HepG2 (cell line): ENCODE measurements at regions not wholly inside any gene's neighbourhood (a gene's known extent, or its start where the extent isn't known, plus 50 kb on each side); places are given as distances from the start of the nearest gene placed in this dataset.

Experiments used
- CBX5 ChIP-seq: sonication (generic); formaldehyde crosslinking; IDR thresholded peaks from 2 replicates; pipeline ENCODE4 v1.4.0; 2020; ENCODE audit warnings: missing genetic modification reagents, borderline replicate concordance
- KDM1A ChIP-seq: IDR thresholded peaks from 2 replicates; pipeline ENCODE4 v1.6.1; 2016; ENCODE audit warnings: missing compliant biosample characterization
- NR2F1 ChIP-seq, 2 experiments: fragments of 450-650 bp in 1 of 2; formaldehyde crosslinking in 1 of 2; IDR thresholded peaks; 2 replicates each; pipeline versions ENCODE4 v1.5.0 to v1.6.1; 2016 to 2020; ENCODE audit warnings: mild to moderate bottlenecking in 1 of 2, missing compliant biosample characterization in 1 of 2, missing genetic modification reagents in 1 of 2, moderate library complexity in 1 of 2
- RBM22 ChIP-seq: fragments of 200-400 bp; formaldehyde crosslinking; optimal IDR thresholded peaks from 2 replicates; pipeline ENCODE3; 2017; ENCODE audit warnings: mild to moderate bottlenecking, low read length, moderate library complexity
- SUZ12 ChIP-seq: fragments of 150-350 bp; IDR thresholded peaks from 2 replicates; pipeline ENCODE4 v1.6.1; 2014; ENCODE audit warnings: low read depth, low read length
- TF ChIP-seq, protein P1 (sequence below), 2 experiments: sonication (generic) in 1 of 2; formaldehyde crosslinking in 1 of 2; IDR thresholded peaks; 2 replicates each; pipeline versions ENCODE4 v1.5.1 to v1.6.1; 2011 to 2020; ENCODE audit warnings: borderline replicate concordance in 1 of 2, low read depth in 1 of 2, low read length in 1 of 2, mild to moderate bottlenecking in 1 of 2, missing genetic modification reagents in 1 of 2, moderate library complexity in 1 of 2

GRCh38 chr9:90169490-90169889, 473.1 kb downstream of the DIRAS2 start:
- TF ChIP-seq KDM1A (CRISPR knock-in tag) (no peak), RBM22 (no peak), NR2F1 (CRISPR knock-in tag; IDR thresholded peaks at IDR 0.05) (no peak), SUZ12 (no peak), CBX5 (CRISPR knock-in tag) (no peak)
- TF ChIP-seq, protein P1, sequence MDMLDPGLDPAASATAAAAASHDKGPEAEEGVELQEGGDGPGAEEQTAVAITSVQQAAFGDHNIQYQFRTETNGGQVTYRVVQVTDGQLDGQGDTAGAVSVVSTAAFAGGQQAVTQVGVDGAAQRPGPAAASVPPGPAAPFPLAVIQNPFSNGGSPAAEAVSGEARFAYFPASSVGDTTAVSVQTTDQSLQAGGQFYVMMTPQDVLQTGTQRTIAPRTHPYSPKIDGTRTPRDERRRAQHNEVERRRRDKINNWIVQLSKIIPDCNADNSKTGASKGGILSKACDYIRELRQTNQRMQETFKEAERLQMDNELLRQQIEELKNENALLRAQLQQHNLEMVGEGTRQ (IDR thresholded peaks at IDR 0.05; ENCODE audit: low read depth, low read length), result no peak
- TF ChIP-seq, protein P1 (CRISPR knock-in tag; IDR thresholded peaks at IDR 0.05; ENCODE audit: borderline replicate concordance), result no peak
